CD4-positive, alpha-beta T cell (primary cell): ENCODE measurements at regions not wholly inside any gene's neighbourhood (a gene's known extent, or its start where the extent isn't known, plus 50 kb on each side); places are given as distances from the start of the nearest gene placed in this dataset.

ENCODE experiments used
- ATAC-seq: fragments of 200-7000 bp; cut with Tn5 transposase; one replicate; pipeline ENCODE4 v1.10.0; 2022; ENCODE audit warnings: mild to moderate bottlenecking; ENCODE audit not compliant: poor library complexity
- CTCF ChIA-PET: fragments of 350-600 bp; sonication (Branson Sonifier 250); formaldehyde crosslinking; loops from one replicate; lab custom pipeline; 2021; ENCODE audit warnings: antibody characterized with exemption, inconsistent platforms; lab: Charles Lee
- POLR2A ChIA-PET: fragments of 350-600 bp; sonication (Branson Sonifier 250); formaldehyde crosslinking; loops from one replicate; lab custom pipeline; 2021; ENCODE audit warnings: antibody characterized with exemption, inconsistent platforms; lab: Charles Lee
- DNase-seq, 14 experiments: peaks; one replicate each; pipeline ENCODE4 v3.0.0-alpha.2; 2013 to 2020; ENCODE audit warnings: mixed read lengths in 2 of 14
- H3K27ac ChIP-seq, 2 donors: one replicate each; pipeline versions ENCODE4 v1.5.1 to v1.7.0; 2013; ENCODE audit warnings: low read length in 2 of 2, low read depth in 1 of 2, mild to moderate bottlenecking in 1 of 2
- H3K27me3 ChIP-seq, 2 experiments: 1 replicate in 1 of 2; 2 replicates in 1 of 2; pipeline versions ENCODE4 v1.6.1 to v1.7.0; 2013; ENCODE audit warnings: low read length in 2 of 2, control low read depth in 1 of 2, mild to moderate bottlenecking in 1 of 2, moderate library complexity in 1 of 2; ENCODE audit not compliant: insufficient read depth in 2 of 2, control insufficient read depth in 1 of 2
- H3K36me3 ChIP-seq: one replicate; pipeline ENCODE4 v1.6.1; 2013; ENCODE audit warnings: low read length, control low read depth; ENCODE audit not compliant: insufficient read depth
- H3K4me1 ChIP-seq: one replicate; pipeline ENCODE4 v1.6.1; 2013; ENCODE audit warnings: low read length, control low read depth; ENCODE audit not compliant: insufficient read depth
- H3K4me3 ChIP-seq: one replicate; pipeline ENCODE4 v1.5.1; 2013; ENCODE audit warnings: mild to moderate bottlenecking, low read length, moderate library complexity
- H3K9me3 ChIP-seq, 2 experiments: 1 replicate in 1 of 2; 2 replicates in 1 of 2; pipeline versions ENCODE4 v1.6.1 to v1.7.0; 2013; ENCODE audit warnings: low read length in 2 of 2, mild to moderate bottlenecking in 2 of 2, control low read depth in 1 of 2, moderate library complexity in 1 of 2; ENCODE audit not compliant: control insufficient read depth in 1 of 2, insufficient read depth in 1 of 2
- H3K27ac Mint-ChIP-seq: one replicate; pipeline ENCODE4 v1.8.0; 2020; ENCODE audit warnings: mixed read lengths
- H3K27me3 Mint-ChIP-seq: one replicate; pipeline ENCODE4 v1.8.0; 2021; ENCODE audit warnings: mixed read lengths
- H3K36me3 Mint-ChIP-seq: one replicate; pipeline ENCODE4 v1.8.0; 2021; ENCODE audit warnings: low read depth, mixed read lengths
- H3K4me1 Mint-ChIP-seq: one replicate; pipeline ENCODE4 v1.8.0; 2021; ENCODE audit warnings: low read depth, mixed read lengths
- H3K4me3 Mint-ChIP-seq: one replicate; pipeline ENCODE4 v1.8.0; 2020; ENCODE audit warnings: mild to moderate bottlenecking, mixed read lengths
- H3K9me3 Mint-ChIP-seq: one replicate; pipeline ENCODE4 v1.8.0; 2020; ENCODE audit warnings: mixed read lengths
- intact Hi-C, 2 experiments: fragments of 100-400 bp; cut with DNase I in 1 of 2; cut with micrococcal nuclease in 1 of 2; formaldehyde crosslinking; loops; one replicate each; pipeline versions ENCODE4 v1.15.1 to v1.9.0; 2023 to 2025; cut with DNase I, micrococcal nuclease
- TF ChIP-seq, protein P1 (sequence below): fragments of 200-600 bp; IDR thresholded peaks from one replicate; pipeline ENCODE4 v1.8.0; 2022; ENCODE audit warnings: antibody characterized with exemption, mild to moderate bottlenecking

DNA sequence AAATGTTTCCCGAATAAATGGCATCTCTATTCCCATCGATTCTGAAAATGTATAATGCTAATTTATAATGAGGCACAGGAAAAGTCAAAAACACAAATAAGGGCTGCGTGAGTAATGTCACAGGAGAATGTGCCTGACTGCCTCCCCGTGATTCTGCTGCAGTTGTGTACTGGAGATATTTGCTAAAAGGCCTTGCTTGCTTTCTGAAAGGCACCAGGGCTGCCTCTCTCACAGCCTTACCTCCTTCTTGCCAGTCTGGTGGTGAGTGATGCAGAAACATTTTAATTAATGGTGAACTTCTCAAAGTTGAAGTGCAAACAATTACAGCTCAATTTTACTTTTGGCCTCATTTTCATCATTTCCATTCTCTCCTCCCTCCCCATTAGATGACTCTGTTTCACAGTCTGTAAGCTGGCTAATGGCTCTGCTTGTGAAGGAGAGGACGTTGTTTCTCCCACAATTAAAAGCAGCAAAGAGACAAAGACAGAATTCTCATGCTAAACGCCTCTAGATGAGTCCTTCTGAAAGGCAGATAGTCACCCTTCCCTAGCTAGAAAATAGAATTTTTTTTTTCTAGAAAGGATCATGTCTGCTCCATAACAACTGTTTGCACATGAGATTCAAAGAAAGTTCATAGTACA is 377.6 kb downstream of the MDFIC start:
- intact Hi-C loops: no loop called here
- no peaks in the 10 kb centered on the region for H3K4me1 ChIP-seq
- no peak overlapping the region for H3K4me3 ChIP-seq
- Mint-ChIP-seq H3K9me3 (no peaks in the 10 kb centered on the region), H3K27ac (no peak overlapping the region), H3K4me1 (no peaks in the 10 kb centered on the region), H3K27me3 (no peaks in the 10 kb centered on the region), H3K36me3 (no peaks in the 10 kb centered on the region), H3K4me3 (no peak overlapping the region)
- H3K27me3 ChIP-seq: no peaks in the 10 kb centered on the region
- DNase-seq (no peak), ATAC-seq (no peak)
- TF ChIP-seq, protein P1, sequence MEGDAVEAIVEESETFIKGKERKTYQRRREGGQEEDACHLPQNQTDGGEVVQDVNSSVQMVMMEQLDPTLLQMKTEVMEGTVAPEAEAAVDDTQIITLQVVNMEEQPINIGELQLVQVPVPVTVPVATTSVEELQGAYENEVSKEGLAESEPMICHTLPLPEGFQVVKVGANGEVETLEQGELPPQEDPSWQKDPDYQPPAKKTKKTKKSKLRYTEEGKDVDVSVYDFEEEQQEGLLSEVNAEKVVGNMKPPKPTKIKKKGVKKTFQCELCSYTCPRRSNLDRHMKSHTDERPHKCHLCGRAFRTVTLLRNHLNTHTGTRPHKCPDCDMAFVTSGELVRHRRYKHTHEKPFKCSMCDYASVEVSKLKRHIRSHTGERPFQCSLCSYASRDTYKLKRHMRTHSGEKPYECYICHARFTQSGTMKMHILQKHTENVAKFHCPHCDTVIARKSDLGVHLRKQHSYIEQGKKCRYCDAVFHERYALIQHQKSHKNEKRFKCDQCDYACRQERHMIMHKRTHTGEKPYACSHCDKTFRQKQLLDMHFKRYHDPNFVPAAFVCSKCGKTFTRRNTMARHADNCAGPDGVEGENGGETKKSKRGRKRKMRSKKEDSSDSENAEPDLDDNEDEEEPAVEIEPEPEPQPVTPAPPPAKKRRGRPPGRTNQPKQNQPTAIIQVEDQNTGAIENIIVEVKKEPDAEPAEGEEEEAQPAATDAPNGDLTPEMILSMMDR: no peak
- H3K36me3 ChIP-seq: no peaks in the 10 kb centered on the region
- ChIA-PET CTCF (no interaction called here), POLR2A (interaction anchor here (0.5 kb wide), 1 partner anchor 38 kb away, joined by 4 read pairs; no protein-coding TSS in a partner anchor)
- H3K27ac ChIP-seq: no peak overlapping the region
- no peaks in the 10 kb centered on the region for H3K9me3 ChIP-seq

DNA sequence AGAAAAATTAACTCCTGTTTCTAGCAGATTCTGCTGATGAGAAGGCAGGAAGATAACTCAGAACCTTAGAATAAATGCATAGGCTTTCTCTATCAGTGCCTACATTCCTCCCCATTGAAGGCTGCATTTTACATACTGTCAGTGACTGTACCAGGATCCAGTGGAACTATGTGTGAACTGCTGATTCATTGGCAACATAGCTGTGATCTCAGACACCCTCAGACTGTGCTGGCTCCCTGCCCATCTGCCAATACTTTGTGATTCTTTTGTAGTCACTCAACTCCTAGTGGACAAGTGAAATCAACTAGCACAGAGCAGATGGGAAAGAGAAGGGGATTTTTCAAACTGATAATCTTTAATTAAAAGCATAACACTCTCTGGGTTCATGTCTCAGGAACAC is 375.8 kb downstream of the MDFIC start:
- Mint-ChIP-seq H3K4me1 (no peaks in the 10 kb centered on the region), H3K27ac (no peak overlapping the region), H3K9me3 (no peaks in the 10 kb centered on the region), H3K4me3 (no peak overlapping the region), H3K27me3 (no peaks in the 10 kb centered on the region), H3K36me3 (no peaks in the 10 kb centered on the region)
- TF ChIP-seq, protein P1: no peak
- intact Hi-C loops: no loop called here
- Histone ChIP-seq H3K27me3 (no peaks in the 10 kb centered on the region), H3K27ac (no peak overlapping the region), H3K4me3 (no peak overlapping the region), H3K4me1 (no peaks in the 10 kb centered on the region), H3K36me3 (no peaks in the 10 kb centered on the region), H3K9me3 (no peaks in the 10 kb centered on the region)
- CTCF ChIA-PET: no interaction called here
- POLR2A ChIA-PET: no interaction called here
- ATAC-seq (no peak), DNase-seq (no peak)

- ATAC-seq: no peak
- no peaks in the 10 kb centered on the region for H3K4me1 ChIP-seq
- ChIA-PET CTCF (no interaction called here), POLR2A (no interaction called here)
- H3K27ac Mint-ChIP-seq: no peak overlapping the region
- H3K4me3 ChIP-seq: no peak overlapping the region
- no peaks in the 10 kb centered on the region for H3K36me3 Mint-ChIP-seq
- TF ChIP-seq, protein P1: no peak
- no peaks in the 10 kb centered on the region for H3K9me3 Mint-ChIP-seq
- no peaks in the 10 kb centered on the region for H3K9me3 ChIP-seq
- H3K27ac ChIP-seq: no peak overlapping the region
- intact Hi-C loops: no loop called here
- H3K27me3 Mint-ChIP-seq: no peaks in the 10 kb centered on the region
- no peaks in the 10 kb centered on the region for H3K4me1 Mint-ChIP-seq
- peaks cover 0 to 4% of the 10 kb centered on the region in 2 experiments for H3K27me3 ChIP-seq
- no peak for DNase-seq
- no peak overlapping the region for H3K4me3 Mint-ChIP-seq
- no peaks in the 10 kb centered on the region for H3K36me3 ChIP-seq
Measured at GRCh38 chr7:115293628-115294240, 371.8 kb downstream of the MDFIC start.
